RPMI8226 (cell line): ENCODE measurements at regions not wholly inside any gene's neighbourhood (a gene's known extent, or its start where the extent isn't known, plus 50 kb on each side); places are given as distances from the start of the nearest gene placed in this dataset.
A peak's percentile ranks its signal among the peaks of the same experiment; 100 is the strongest.

Experiments used
- DNase-seq: peaks from one replicate; pipeline ENCODE4 v3.0.0-alpha.2; 2015

DNA sequence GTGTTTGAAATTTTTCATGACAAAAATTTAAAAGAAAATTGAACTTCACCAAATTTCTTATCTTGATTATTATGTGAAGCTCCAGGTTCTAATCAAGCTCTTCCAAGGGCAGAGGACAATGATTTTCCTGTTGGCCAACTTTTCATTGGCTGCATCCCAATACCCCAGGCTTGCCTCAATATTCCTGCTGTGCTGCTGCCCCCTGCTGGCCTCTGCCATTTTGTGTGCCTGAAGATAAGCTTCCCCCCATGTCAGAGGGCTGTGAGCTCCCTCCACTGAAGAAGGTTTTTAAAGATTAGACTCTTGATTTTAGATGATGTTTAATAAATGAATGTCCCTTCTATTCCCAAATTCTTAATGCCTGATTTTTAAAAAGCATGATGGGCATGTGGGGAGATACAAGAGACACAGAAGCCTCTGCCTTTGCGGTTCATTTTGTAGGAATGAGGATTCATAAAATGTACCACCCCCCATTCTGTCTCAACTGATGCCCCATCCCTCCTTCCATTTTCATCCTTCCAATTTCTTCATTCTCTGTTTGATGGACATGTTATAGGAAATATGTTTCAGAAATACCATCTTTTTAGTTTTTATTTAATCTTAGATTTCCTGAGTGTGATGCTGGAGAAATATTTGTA lies 76.7 kb upstream of the RGS6 start:
- DNase-seq, result peak; percentile 37

DNA sequence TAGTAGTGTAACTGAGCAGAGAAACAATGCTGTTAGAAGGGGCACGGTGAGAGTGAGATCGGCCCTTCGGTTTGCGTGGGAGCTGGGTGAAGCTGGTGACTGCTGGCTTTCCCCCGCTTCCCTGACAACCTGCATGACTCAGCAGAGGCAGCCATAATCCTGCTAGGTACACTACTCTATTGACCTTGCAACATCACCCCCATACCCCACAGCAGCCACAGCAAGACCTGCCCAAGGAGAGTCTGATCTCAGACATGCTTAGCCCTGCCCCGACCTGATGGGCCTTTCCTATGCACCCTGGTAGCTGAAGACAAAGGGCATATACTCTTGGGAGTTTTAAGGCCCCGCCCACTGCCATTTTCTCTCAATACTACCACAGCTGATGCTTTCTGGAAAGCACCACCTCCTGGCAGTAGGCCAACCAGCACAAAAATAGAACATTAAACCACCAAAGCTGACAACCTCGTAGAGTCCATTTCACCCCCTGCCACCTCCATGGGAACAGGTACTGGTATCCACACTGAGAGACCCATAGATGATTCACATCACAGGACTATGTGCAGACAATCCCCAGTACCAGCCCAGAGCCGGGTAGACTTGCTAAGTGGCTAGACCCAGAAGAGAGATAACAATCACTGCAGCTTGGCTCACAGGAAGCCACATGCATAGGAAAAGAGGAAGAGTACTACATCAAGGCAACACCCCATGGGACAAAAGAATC lies 75.9 kb upstream of the RGS6 start:
- peak; percentile 23 for DNase-seq

DNA sequence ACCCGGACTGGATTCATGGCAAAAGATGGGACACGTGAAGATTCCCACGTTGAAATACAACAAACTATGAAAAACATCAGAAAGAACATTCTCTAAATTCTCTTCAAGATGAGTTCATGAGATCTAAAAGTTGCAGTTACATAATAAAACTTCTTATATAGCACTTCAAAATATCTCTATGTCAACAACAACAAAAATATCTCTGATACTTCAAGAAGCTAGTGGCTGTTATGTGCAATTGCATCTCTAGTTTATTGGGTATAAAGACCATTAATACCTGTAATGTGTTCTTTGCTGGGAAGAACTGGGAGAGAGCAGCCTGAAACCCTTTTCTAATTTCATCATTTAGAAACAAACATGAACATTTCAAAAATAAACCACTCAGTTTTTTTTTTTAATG lies 69.2 kb upstream of the RGS6 start:
- no peak for DNase-seq

DNA sequence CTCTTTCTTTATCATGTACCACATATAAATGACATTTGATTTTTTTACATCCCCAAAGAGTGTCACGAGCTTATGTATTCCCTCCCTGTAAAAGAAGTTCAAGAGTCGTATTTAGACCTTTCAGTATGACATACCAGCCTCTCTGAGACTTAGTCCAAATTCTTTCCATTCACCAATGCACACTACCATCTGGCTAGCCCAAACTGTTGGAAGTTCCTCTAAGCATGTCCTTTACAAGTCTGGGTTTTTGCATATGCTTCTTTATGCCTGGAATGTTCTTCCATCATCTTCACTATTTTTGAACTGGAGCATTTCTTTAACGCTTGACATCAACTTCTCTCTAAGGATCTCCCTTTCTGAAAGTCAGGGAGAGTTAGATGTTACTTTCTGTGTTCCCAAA lies 68.5 kb upstream of the RGS6 start:
- no peak for DNase-seq
